ENCODE measurements at regions not wholly inside any gene's neighbourhood (a gene's known extent, or its start where the extent isn't known, plus 50 kb on each side); places are given as distances from the start of the nearest gene placed in this dataset.
"Not testable (repeated sequence)": the region's sequence is repeated elsewhere in the genome, so short reads cannot be mapped to it uniquely, and the experiment has no call there.

- Histone ChIP-seq H3K4me1 (no peaks in the 10 kb centered on the region), H3K4me3 (no peak overlapping the region), H3K27ac (no peak overlapping the region), H3K36me3 (no peaks in the 10 kb centered on the region), H3K27me3 (no peaks in the 10 kb centered on the region), H3K9me3 (no peaks in the 10 kb centered on the region)
- no peak for TF ChIP-seq CTCF (IDR thresholded peaks at IDR 0.05)
- DNase-seq (ENCODE audit: low spot score in 2 of 2): no peak
- intact Hi-C loops (cut with DNase I): no loop called here
Observed at GRCh38 chr5:58299256-58299655, 160.6 kb downstream of the PLK2 start.

- no peaks in the 10 kb centered on the region for H3K36me3 ChIP-seq
- DNase-seq (ENCODE audit: low spot score in 2 of 2): no peak
- TF ChIP-seq CTCF (IDR thresholded peaks at IDR 0.05): no peak
- H3K4me3 ChIP-seq: no peak overlapping the region
- H3K9me3 ChIP-seq: no peaks in the 10 kb centered on the region
- H3K27ac ChIP-seq: no peak overlapping the region
- H3K4me1 ChIP-seq: no peaks in the 10 kb centered on the region
- H3K27me3 ChIP-seq: no peaks in the 10 kb centered on the region
- intact Hi-C loops (cut with DNase I): no loop called here
Observed at GRCh38 chr5:58294598-58295305, 165.1 kb downstream of the PLK2 start.

GRCh38 chr5:58288275-58288674 lies 171.6 kb downstream of the PLK2 start:
- H3K9me3 ChIP-seq; H3K4me3 ChIP-seq; DNase-seq (ENCODE audit: low spot score in 2 of 2); H3K27me3 ChIP-seq; H3K4me1 ChIP-seq; intact Hi-C loops (cut with DNase I); H3K27ac ChIP-seq; H3K36me3 ChIP-seq: not testable (repeated sequence)

- H3K27me3 ChIP-seq: no peaks in the 10 kb centered on the region
- intact Hi-C loops (cut with DNase I): no loop called here
Observed at GRCh38 chr5:58286741-58287140, 173.1 kb downstream of the PLK2 start.

GRCh38 chr5:58285900-58286299 lies 174.0 kb downstream of the PLK2 start:
- no peak for TF ChIP-seq CTCF (IDR thresholded peaks at IDR 0.05)
- H3K4me3 ChIP-seq: no peak overlapping the region
- no peaks in the 10 kb centered on the region for H3K27me3 ChIP-seq
- H3K27ac ChIP-seq: no peak overlapping the region
- no peaks in the 10 kb centered on the region for H3K4me1 ChIP-seq
- no peaks in the 10 kb centered on the region for H3K9me3 ChIP-seq
- H3K36me3 ChIP-seq: no peaks in the 10 kb centered on the region
- no peak for DNase-seq (ENCODE audit: low spot score in 2 of 2)
- intact Hi-C loops (cut with DNase I): no loop called here

More at GRCh38 chr5:58286741-58287140, 173.1 kb downstream of the PLK2 start:
- Histone ChIP-seq H3K9me3 (no peaks in the 10 kb centered on the region), H3K27ac (no peak overlapping the region), H3K4me1 (no peaks in the 10 kb centered on the region), H3K36me3 (no peaks in the 10 kb centered on the region), H3K4me3 (no peak overlapping the region)
- TF ChIP-seq CTCF (IDR thresholded peaks at IDR 0.05): no peak
- DNase-seq (ENCODE audit: low spot score in 2 of 2): no peak

GRCh38 chr5:58284886-58285285 lies 175.0 kb downstream of the PLK2 start:
- intact Hi-C loops (cut with DNase I): no loop called here
- Histone ChIP-seq H3K9me3 (no peaks in the 10 kb centered on the region), H3K27me3 (no peaks in the 10 kb centered on the region), H3K4me1 (no peaks in the 10 kb centered on the region), H3K4me3 (no peak overlapping the region), H3K36me3 (no peaks in the 10 kb centered on the region), H3K27ac (no peak overlapping the region)
- no peak for DNase-seq (ENCODE audit: low spot score in 2 of 2)
- no peak for TF ChIP-seq CTCF (IDR thresholded peaks at IDR 0.05)
